GM19023 (cell line): ENCODE measurements at regions not wholly inside any gene's neighbourhood (a gene's known extent, or its start where the extent isn't known, plus 50 kb on each side); places are given as distances from the start of the nearest gene placed in this dataset.

Experiments
- ATAC-seq: cut with Tn5 transposase; IDR thresholded peaks from one replicate; pipeline ENCODE4 v1.9.1; 2021; ENCODE audit warnings: mild to moderate bottlenecking, moderate library complexity; ENCODE audit not compliant: unreplicated experiment

GRCh38 chr5:158308429-158309025, 449.6 kb upstream of the CLINT1 start:
- ATAC-seq, result no peak

GRCh38 chr5:158305861-158306260, 446.9 kb upstream of the CLINT1 start:
- ATAC-seq, result no peak

GRCh38 chr5:158304607-158305006, 445.7 kb upstream of the CLINT1 start:
- ATAC-seq, result no peak

GRCh38 chr5:158303883-158304282, 444.9 kb upstream of the CLINT1 start:
- ATAC-seq, result no peak

GRCh38 chr5:158303275-158303674, 444.3 kb upstream of the CLINT1 start:
- ATAC-seq, result no peak

GRCh38 chr5:158302029-158302428, 443.1 kb upstream of the CLINT1 start:
- ATAC-seq, result no peak

GRCh38 chr5:158301186-158301585, 442.2 kb upstream of the CLINT1 start:
- no peak for ATAC-seq

GRCh38 chr5:158300256-158300655, 441.3 kb upstream of the CLINT1 start:
- no peak for ATAC-seq

GRCh38 chr5:158297002-158297527, 438.1 kb upstream of the CLINT1 start:
- no peak for ATAC-seq

- no peak for ATAC-seq
Measured at GRCh38 chr5:158294701-158295100, 435.8 kb upstream of the CLINT1 start.

GRCh38 chr5:158292981-158293380, 434.0 kb upstream of the CLINT1 start:
- ATAC-seq, result no peak

GRCh38 chr5:158289967-158290366, 431.0 kb upstream of the CLINT1 start:
- ATAC-seq, result no peak

GRCh38 chr5:158288272-158288657, 429.3 kb upstream of the CLINT1 start:
- ATAC-seq, result no peak

GRCh38 chr5:158287643-158288271, 428.8 kb upstream of the CLINT1 start:
- ATAC-seq, result no peak

- no peak for ATAC-seq
Measured at GRCh38 chr5:158286827-158287226, 427.9 kb upstream of the CLINT1 start.

- no peak for ATAC-seq
Measured at GRCh38 chr5:158285698-158286097, 426.8 kb upstream of the CLINT1 start.

GRCh38 chr5:158284242-158284641, 425.3 kb upstream of the CLINT1 start:
- no peak for ATAC-seq

GRCh38 chr5:158283397-158283796, 424.5 kb upstream of the CLINT1 start:
- ATAC-seq, result no peak

- ATAC-seq, result no peak
Measured at GRCh38 chr5:158278216-158278925, 419.4 kb upstream of the CLINT1 start.

- ATAC-seq, result no peak
Measured at GRCh38 chr5:158277276-158277675, 418.3 kb upstream of the CLINT1 start.

GRCh38 chr5:158276692-158277091, 417.7 kb upstream of the CLINT1 start:
- no peak for ATAC-seq

- ATAC-seq, result no peak
Measured at GRCh38 chr5:158275511-158275910, 416.6 kb upstream of the CLINT1 start.
